ENCODE measurements at regions not wholly inside any gene's neighbourhood (a gene's known extent, or its start where the extent isn't known, plus 50 kb on each side); places are given as distances from the start of the nearest gene placed in this dataset.

DNA sequence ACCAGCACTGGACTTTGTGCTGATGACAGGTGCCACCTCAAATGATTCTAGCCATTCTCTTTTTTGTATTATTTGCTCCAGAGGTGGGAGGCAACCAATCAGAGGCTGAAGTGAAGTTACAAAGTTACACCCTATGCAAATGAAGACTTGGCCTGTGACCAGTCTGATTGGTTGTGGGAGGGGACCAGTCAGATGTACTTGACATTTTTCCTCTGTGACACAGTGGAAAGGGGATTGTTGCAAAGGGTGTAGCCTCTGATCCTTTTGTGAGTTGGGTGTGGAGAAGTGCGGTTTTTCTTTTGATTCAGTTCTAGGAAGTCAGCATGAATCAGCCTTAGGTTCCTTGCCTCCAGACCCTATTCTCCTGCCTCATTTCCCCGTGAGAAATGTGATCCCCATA is 244.0 kb downstream of the ARL6IP6 start:
- TF ChIP-seq, protein P1, sequence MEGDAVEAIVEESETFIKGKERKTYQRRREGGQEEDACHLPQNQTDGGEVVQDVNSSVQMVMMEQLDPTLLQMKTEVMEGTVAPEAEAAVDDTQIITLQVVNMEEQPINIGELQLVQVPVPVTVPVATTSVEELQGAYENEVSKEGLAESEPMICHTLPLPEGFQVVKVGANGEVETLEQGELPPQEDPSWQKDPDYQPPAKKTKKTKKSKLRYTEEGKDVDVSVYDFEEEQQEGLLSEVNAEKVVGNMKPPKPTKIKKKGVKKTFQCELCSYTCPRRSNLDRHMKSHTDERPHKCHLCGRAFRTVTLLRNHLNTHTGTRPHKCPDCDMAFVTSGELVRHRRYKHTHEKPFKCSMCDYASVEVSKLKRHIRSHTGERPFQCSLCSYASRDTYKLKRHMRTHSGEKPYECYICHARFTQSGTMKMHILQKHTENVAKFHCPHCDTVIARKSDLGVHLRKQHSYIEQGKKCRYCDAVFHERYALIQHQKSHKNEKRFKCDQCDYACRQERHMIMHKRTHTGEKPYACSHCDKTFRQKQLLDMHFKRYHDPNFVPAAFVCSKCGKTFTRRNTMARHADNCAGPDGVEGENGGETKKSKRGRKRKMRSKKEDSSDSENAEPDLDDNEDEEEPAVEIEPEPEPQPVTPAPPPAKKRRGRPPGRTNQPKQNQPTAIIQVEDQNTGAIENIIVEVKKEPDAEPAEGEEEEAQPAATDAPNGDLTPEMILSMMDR (IDR thresholded peaks at IDR 0.05) = no peak
- no peak for DNase-seq (ENCODE audit: low spot score)
- H3K9me3 Mint-ChIP-seq (ENCODE audit: low read depth) = peaks cover 4% of the 10 kb centered on the region
- no peaks in the 10 kb centered on the region for H3K4me1 Mint-ChIP-seq (ENCODE audit: low read depth)
- no peak overlapping the region for H3K27ac Mint-ChIP-seq (ENCODE audit: unreplicated experiment)
- H3K4me3 Mint-ChIP-seq (ENCODE audit: unreplicated experiment) = no peak overlapping the region
- H3K27me3 Mint-ChIP-seq (ENCODE audit: low read depth) = no peaks in the 10 kb centered on the region
- no peaks in the 10 kb centered on the region for H3K36me3 Mint-ChIP-seq (ENCODE audit: low read depth)

GRCh38 chr2:152961351-152961750 is 242.9 kb downstream of the ARL6IP6 start:
- no peak overlapping the region for H3K4me3 Mint-ChIP-seq (ENCODE audit: unreplicated experiment)
- TF ChIP-seq, protein P1 (IDR thresholded peaks at IDR 0.05) = no peak
- no peaks in the 10 kb centered on the region for H3K27me3 Mint-ChIP-seq (ENCODE audit: low read depth)
- no peaks in the 10 kb centered on the region for H3K36me3 Mint-ChIP-seq (ENCODE audit: low read depth)
- H3K27ac Mint-ChIP-seq (ENCODE audit: unreplicated experiment) = no peak overlapping the region
- no peaks in the 10 kb centered on the region for H3K4me1 Mint-ChIP-seq (ENCODE audit: low read depth)
- no peak for DNase-seq (ENCODE audit: low spot score)
- peaks cover 4% of the 10 kb centered on the region for H3K9me3 Mint-ChIP-seq (ENCODE audit: low read depth)

DNA sequence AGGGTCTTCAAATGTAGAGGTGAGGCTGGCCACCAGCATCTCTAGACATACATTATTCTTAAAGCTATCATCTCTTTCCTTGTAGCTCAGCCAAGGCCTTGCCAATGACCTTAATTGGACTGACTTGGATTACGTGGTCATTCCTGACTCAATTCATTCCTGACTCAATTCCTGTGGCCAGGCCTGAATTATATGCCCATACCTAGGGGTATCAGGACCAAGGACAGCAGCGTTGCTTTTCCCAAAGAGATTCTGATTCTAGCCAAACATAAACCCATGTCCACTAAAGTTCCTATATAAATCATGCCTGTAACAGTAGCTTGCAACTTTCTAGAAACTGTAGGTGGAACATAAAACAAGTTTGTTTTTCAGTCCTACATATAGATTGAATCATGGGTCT is 231.7 kb downstream of the ARL6IP6 start:
- Mint-ChIP-seq H3K4me1 (ENCODE audit: low read depth) (no peaks in the 10 kb centered on the region), H3K9me3 (ENCODE audit: low read depth) (peaks cover 2% of the 10 kb centered on the region), H3K27me3 (ENCODE audit: low read depth) (no peaks in the 10 kb centered on the region), H3K27ac (ENCODE audit: unreplicated experiment) (no peak overlapping the region), H3K36me3 (ENCODE audit: low read depth) (no peaks in the 10 kb centered on the region), H3K4me3 (ENCODE audit: unreplicated experiment) (no peak overlapping the region)
- TF ChIP-seq, protein P1 (IDR thresholded peaks at IDR 0.05) = no peak
- no peak for DNase-seq (ENCODE audit: low spot score)

- no peak for DNase-seq (ENCODE audit: low spot score)
- H3K27me3 Mint-ChIP-seq (ENCODE audit: low read depth) = no peaks in the 10 kb centered on the region
- no peak overlapping the region for H3K27ac Mint-ChIP-seq (ENCODE audit: unreplicated experiment)
- H3K9me3 Mint-ChIP-seq (ENCODE audit: low read depth) = peaks cover 9% of the 10 kb centered on the region
- H3K36me3 Mint-ChIP-seq (ENCODE audit: low read depth) = no peaks in the 10 kb centered on the region
- no peak overlapping the region for H3K4me3 Mint-ChIP-seq (ENCODE audit: unreplicated experiment)
- no peaks in the 10 kb centered on the region for H3K4me1 Mint-ChIP-seq (ENCODE audit: low read depth)
- TF ChIP-seq, protein P1 (IDR thresholded peaks at IDR 0.05) = no peak
Measured at GRCh38 chr2:152944099-152944498, 225.7 kb downstream of the ARL6IP6 start.

DNA sequence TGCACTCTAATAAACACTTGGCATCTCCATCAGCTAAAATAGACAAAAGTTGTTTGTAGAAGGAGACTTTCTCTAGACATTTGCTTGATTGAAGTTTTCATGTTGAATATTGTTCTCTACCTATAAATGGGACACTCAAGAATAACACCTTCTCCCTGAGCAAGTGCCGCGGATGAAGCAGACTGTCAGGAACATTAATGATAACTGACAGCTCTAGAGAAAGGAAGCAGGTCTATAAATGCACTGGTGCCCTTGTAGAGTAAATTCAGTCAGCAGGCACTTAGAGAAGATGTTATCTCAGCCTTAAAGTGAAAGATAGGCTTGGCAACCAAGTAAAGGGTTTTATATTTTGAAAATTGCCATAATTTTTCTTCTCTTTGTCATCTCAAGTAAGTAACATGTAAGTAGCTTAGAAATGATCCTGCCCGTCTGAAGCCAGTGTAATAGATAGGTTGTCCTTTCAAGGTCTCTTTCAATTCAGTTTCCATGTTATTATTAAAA is 224.6 kb downstream of the ARL6IP6 start:
- Mint-ChIP-seq H3K36me3 (ENCODE audit: low read depth) (no peaks in the 10 kb centered on the region), H3K4me1 (ENCODE audit: low read depth) (no peaks in the 10 kb centered on the region), H3K9me3 (ENCODE audit: low read depth) (peaks cover 19% of the 10 kb centered on the region), H3K27ac (ENCODE audit: unreplicated experiment) (no peak overlapping the region), H3K4me3 (ENCODE audit: unreplicated experiment) (no peak overlapping the region), H3K27me3 (ENCODE audit: low read depth) (no peaks in the 10 kb centered on the region)
- TF ChIP-seq, protein P1 (IDR thresholded peaks at IDR 0.05) = no peak
- no peak for DNase-seq (ENCODE audit: low spot score)
